ENCODE measurements at regions not wholly inside any gene's neighbourhood (a gene's known extent, or its start where the extent isn't known, plus 50 kb on each side); places are given as distances from the start of the nearest gene placed in this dataset.

DNA sequence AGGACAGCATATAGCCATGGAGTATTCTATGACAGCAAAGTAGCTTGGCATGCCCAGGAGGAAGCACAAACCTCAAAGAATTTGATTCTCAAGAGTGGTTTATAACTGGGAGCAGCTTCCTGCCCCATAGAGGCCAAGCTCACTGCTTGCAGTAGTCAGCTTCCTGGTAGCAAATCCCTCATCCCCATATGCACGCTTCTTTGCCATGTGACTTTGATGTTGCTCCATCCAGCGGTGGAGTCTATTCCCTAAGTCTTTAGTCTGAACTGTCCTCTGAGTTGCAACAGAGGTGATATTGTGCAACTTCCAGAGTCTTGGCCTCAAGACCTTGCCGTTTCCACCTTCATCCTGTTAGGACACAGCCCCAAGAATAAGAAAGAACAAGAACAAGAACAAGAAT is 996.8 kb upstream of the TMEM132C start:
- no peak for TF ChIP-seq CTCF (IDR thresholded peaks at IDR 0.05 in 8 of 11, conservative IDR thresholded peaks at IDR 0.05 in 3 of 11)
- TF ChIP-seq POLR2AphosphoS5 (IDR thresholded peaks at IDR 0.05), result peak in 1 of 3 donors; percentile 6
